Caco-2 (cell line): ENCODE measurements at regions not wholly inside any gene's neighbourhood (a gene's known extent, or its start where the extent isn't known, plus 50 kb on each side); places are given as distances from the start of the nearest gene placed in this dataset.

Experiments
- BruUV-seq: library from RNA; stranded (reverse); fragments of 400-500 nt; replicated peaks from 2 replicates; lab custom pipeline; 2021; lab: Mats Ljungman, UMichigan
- CTCF ChIA-PET: fragments of 300-600 bp; sonication (Branson Sonifier 250); formaldehyde crosslinking; loops from one replicate; lab custom pipeline; 2022; ENCODE audit warnings: antibody characterized with exemption; lab: Charles Lee
- POLR2A ChIA-PET: fragments of 300-600 bp; sonication (Branson Sonifier 250); formaldehyde crosslinking; loops from one replicate; lab custom pipeline; 2022; ENCODE audit warnings: antibody characterized with exemption; lab: Charles Lee
- DNase-seq, 2 experiments: peaks; one replicate each; pipeline versions ENCODE4 v3.0.0 to v3.0.0-alpha.2; 2020 to 2022
- H3K27me3 ChIP-seq: replicated peaks from 2 replicates; pipeline ENCODE4 v1.6.0; 2011; ENCODE audit warnings: low read length; ENCODE audit not compliant: control insufficient read depth, insufficient read depth
- H3K36me3 ChIP-seq: 2 replicates; pipeline ENCODE4 v1.5.1; 2011; ENCODE audit warnings: low read length; ENCODE audit not compliant: control insufficient read depth, insufficient read depth
- H3K4me1 ChIP-seq: fragments of 250-450 bp; sonication (Bioruptor Pico); 2 replicates; pipeline ENCODE4 v1.5.1; 2020; ENCODE audit warnings: mild to moderate bottlenecking
- H3K4me3 ChIP-seq: 2 replicates; pipeline ENCODE4 v1.5.1; 2011; ENCODE audit warnings: low read depth, mild to moderate bottlenecking, control low read depth, low read length
- H3K9me3 ChIP-seq: fragments of 250-450 bp; sonication (Bioruptor Pico); 2 replicates; pipeline ENCODE4 v1.5.1; 2020; ENCODE audit warnings: mild to moderate bottlenecking, moderate library complexity
- H3K27ac Mint-ChIP-seq: one replicate; pipeline ENCODE4 v1.8.0; 2022; ENCODE audit warnings: mixed read lengths; ENCODE audit not compliant: unreplicated experiment
- H3K27me3 Mint-ChIP-seq: one replicate; pipeline ENCODE4 v1.8.0; 2022; ENCODE audit warnings: mixed read lengths; ENCODE audit not compliant: insufficient read depth, unreplicated experiment
- H3K36me3 Mint-ChIP-seq: one replicate; pipeline ENCODE4 v1.8.0; 2022; ENCODE audit warnings: mild to moderate bottlenecking, mixed read lengths; ENCODE audit not compliant: insufficient read depth, unreplicated experiment
- H3K4me1 Mint-ChIP-seq: one replicate; pipeline ENCODE4 v1.8.0; 2022; ENCODE audit warnings: low read depth, mixed read lengths; ENCODE audit not compliant: unreplicated experiment
- H3K4me3 Mint-ChIP-seq: one replicate; pipeline ENCODE4 v1.8.0; 2022; ENCODE audit warnings: mild to moderate bottlenecking, moderate library complexity, mixed read lengths; ENCODE audit not compliant: unreplicated experiment
- H3K9me3 Mint-ChIP-seq: one replicate; pipeline ENCODE4 v1.8.0; 2022; ENCODE audit warnings: mixed read lengths; ENCODE audit not compliant: unreplicated experiment
- CTCF ChIP-seq, 2 experiments: fragments of 200-600 bp in 1 of 2; IDR thresholded peaks; 1 replicate in 1 of 2; 2 replicates in 1 of 2; pipeline versions ENCODE4 v1.5.1 to v1.8.0; 2011 to 2022; ENCODE audit warnings: antibody characterized with exemption in 1 of 2, control low read depth in 1 of 2, inconsistent platforms in 1 of 2, low read depth in 1 of 2, low read length in 1 of 2, mild to moderate bottlenecking in 1 of 2, moderate library complexity in 1 of 2; ENCODE audit not compliant: insufficient read depth in 1 of 2, severe bottlenecking in 1 of 2, unreplicated experiment in 1 of 2
- intact Hi-C: fragments of 100-400 bp; cut with micrococcal nuclease; formaldehyde crosslinking; loops from one replicate; pipeline ENCODE4 v1.10.0; 2022; ENCODE audit not compliant: unreplicated experiment

- Mint-ChIP-seq H3K4me1 (no peaks in the 10 kb centered on the region), H3K36me3 (no peaks in the 10 kb centered on the region), H3K9me3 (no peaks in the 10 kb centered on the region), H3K4me3 (no peak overlapping the region), H3K27ac (no peak overlapping the region), H3K27me3 (no peaks in the 10 kb centered on the region)
- ChIA-PET POLR2A (no interaction called here), CTCF (interaction anchor here (0.6 to 1.4 kb wide), 3 partner anchors 13 to 115 kb away, joined by 3 to 4 read pairs (median 3); no protein-coding TSS in a partner anchor)
- TF ChIP-seq CTCF (IDR thresholded peaks at IDR 0.05; ENCODE audit: insufficient read depth in 1 of 2, low read depth in 1 of 2, low read length in 1 of 2, severe bottlenecking in 1 of 2, unreplicated experiment in 1 of 2), result no peak
- H3K36me3 ChIP-seq, result no peaks in the 10 kb centered on the region
- intact Hi-C loops, result no loop called here
- H3K27me3 ChIP-seq, result no peaks in the 10 kb centered on the region
- H3K9me3 ChIP-seq, result no peaks in the 10 kb centered on the region
- peaks cover 14% of the 10 kb centered on the region for H3K4me1 ChIP-seq
- BruUV-seq, result no TSS peak
- no peak for DNase-seq
- H3K4me3 ChIP-seq, result no peak overlapping the region
Measured at GRCh38 chr11:10622957-10623791, 54.7 kb upstream of the LYVE1 start.

GRCh38 chr11:10622108-10622507 is 53.6 kb upstream of the LYVE1 start:
- no peaks in the 10 kb centered on the region for H3K9me3 Mint-ChIP-seq
- POLR2A ChIA-PET, result no interaction called here
- no TSS peak for BruUV-seq
- intact Hi-C loops, result no loop called here
- H3K4me1 ChIP-seq, result peaks cover 14% of the 10 kb centered on the region
- no peak overlapping the region for H3K27ac Mint-ChIP-seq
- H3K27me3 Mint-ChIP-seq, result no peaks in the 10 kb centered on the region
- TF ChIP-seq CTCF (IDR thresholded peaks at IDR 0.05; ENCODE audit: insufficient read depth in 1 of 2, low read depth in 1 of 2, low read length in 1 of 2, severe bottlenecking in 1 of 2, unreplicated experiment in 1 of 2), result no peak
- H3K9me3 ChIP-seq, result no peaks in the 10 kb centered on the region
- no peak overlapping the region for H3K4me3 ChIP-seq
- no peak overlapping the region for H3K4me3 Mint-ChIP-seq
- no peaks in the 10 kb centered on the region for H3K27me3 ChIP-seq
- no peaks in the 10 kb centered on the region for H3K36me3 ChIP-seq
- no peaks in the 10 kb centered on the region for H3K4me1 Mint-ChIP-seq
- H3K36me3 Mint-ChIP-seq, result no peaks in the 10 kb centered on the region
- CTCF ChIA-PET, result no interaction called here
- DNase-seq, result no peak

- Histone ChIP-seq H3K36me3 (no peaks in the 10 kb centered on the region), H3K9me3 (no peaks in the 10 kb centered on the region), H3K27me3 (no peaks in the 10 kb centered on the region), H3K4me1 (0 out of 2 replicates have a peak, but pooled peaks cover under 1% of the 10 kb centered on the region), H3K4me3 (no peak overlapping the region)
- Mint-ChIP-seq H3K4me1 (no peaks in the 10 kb centered on the region), H3K27ac (no peak overlapping the region), H3K27me3 (no peaks in the 10 kb centered on the region), H3K4me3 (no peak overlapping the region), H3K36me3 (no peaks in the 10 kb centered on the region), H3K9me3 (no peaks in the 10 kb centered on the region)
- no peak for TF ChIP-seq CTCF (IDR thresholded peaks at IDR 0.05; ENCODE audit: insufficient read depth in 1 of 2, low read depth in 1 of 2, low read length in 1 of 2, severe bottlenecking in 1 of 2, unreplicated experiment in 1 of 2)
- DNase-seq, result no peak
- intact Hi-C loops, result no loop called here
- CTCF ChIA-PET, result no interaction called here
- POLR2A ChIA-PET, result no interaction called here
- no TSS peak for BruUV-seq
Measured at GRCh38 chr11:10619131-10619680, 50.7 kb upstream of the LYVE1 start.
